Effector memory CD8-positive, alpha-beta T cell (primary cell): ENCODE measurements at regions not wholly inside any gene's neighbourhood (a gene's known extent, or its start where the extent isn't known, plus 50 kb on each side); places are given as distances from the start of the nearest gene placed in this dataset.

ENCODE experiments used
- ATAC-seq: fragments of 150-1000 bp; cut with Tn5 transposase; replicated peaks from 2 replicates; pipeline ENCODE4 v1.10.0; 2021; ENCODE audit warnings: mild to moderate bottlenecking, moderate library complexity
- DNase-seq, 3 experiments: peaks; one replicate each; pipeline ENCODE4 v3.0.0; 2021
- H3K27ac Mint-ChIP-seq, 2 donors: one replicate each; pipeline ENCODE4 v1.8.0; 2022; ENCODE audit warnings: mild to moderate bottlenecking in 2 of 2, mixed read lengths in 2 of 2, moderate library complexity in 2 of 2
- H3K27me3 Mint-ChIP-seq, 2 donors: one replicate each; pipeline ENCODE4 v1.8.0; 2022; ENCODE audit warnings: mixed read lengths in 2 of 2
- H3K36me3 Mint-ChIP-seq: one replicate; pipeline ENCODE4 v1.8.0; 2022; ENCODE audit warnings: mild to moderate bottlenecking, moderate library complexity, mixed read lengths; ENCODE audit not compliant: insufficient read depth
- H3K4me1 Mint-ChIP-seq, 2 donors: one replicate each; pipeline ENCODE4 v1.8.0; 2022; ENCODE audit warnings: low read depth in 2 of 2, mixed read lengths in 2 of 2
- H3K4me3 Mint-ChIP-seq, 2 donors: one replicate each; pipeline ENCODE4 v1.8.0; 2022; ENCODE audit warnings: mild to moderate bottlenecking in 2 of 2, mixed read lengths in 2 of 2, moderate library complexity in 2 of 2
- H3K9me3 Mint-ChIP-seq, 2 donors: one replicate each; pipeline ENCODE4 v1.8.0; 2022; ENCODE audit warnings: mixed read lengths in 2 of 2

GRCh38 chr7:47651355-47652317 lies 69.7 kb upstream of the TNS3 start:
- DNase-seq (no peak), ATAC-seq (no peak)
- no peak overlapping the region for H3K4me3 Mint-ChIP-seq
- no peaks in the 10 kb centered on the region for H3K27me3 Mint-ChIP-seq
- H3K36me3 Mint-ChIP-seq, result no peaks in the 10 kb centered on the region
- H3K4me1 Mint-ChIP-seq, result peaks cover 5% of the 10 kb centered on the region in 2 donors
- H3K9me3 Mint-ChIP-seq, result no peaks in the 10 kb centered on the region
- no peak overlapping the region for H3K27ac Mint-ChIP-seq

DNA sequence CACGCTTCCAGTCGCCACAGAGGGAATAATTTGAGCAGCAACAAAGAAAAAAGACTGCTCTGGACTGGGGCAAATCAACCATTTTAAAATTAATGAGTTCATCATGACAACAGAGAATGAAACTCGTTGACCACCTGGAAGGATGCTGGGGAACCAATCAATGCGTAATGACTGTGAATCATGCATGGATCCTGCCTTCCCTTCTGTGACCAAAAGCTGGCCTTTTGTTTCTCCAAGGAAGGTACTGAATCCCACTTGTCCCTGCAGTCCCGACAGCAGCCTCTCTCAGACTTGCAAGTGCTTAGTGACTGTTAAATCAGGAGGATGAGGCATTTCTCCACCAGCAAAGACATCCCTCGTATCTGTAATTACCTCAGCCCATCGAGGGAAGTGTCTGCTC lies 68.0 kb upstream of the TNS3 start:
- Mint-ChIP-seq H3K36me3 (no peaks in the 10 kb centered on the region), H3K27me3 (no peaks in the 10 kb centered on the region), H3K4me1 (peaks cover 5% of the 10 kb centered on the region in 2 donors), H3K9me3 (peaks cover 3 to 5% of the 10 kb centered on the region in 2 donors), H3K27ac (no peak overlapping the region), H3K4me3 (no peak overlapping the region)
- ATAC-seq (no peak), DNase-seq (no peak)

- DNase-seq (no peak), ATAC-seq (no peak)
- Mint-ChIP-seq H3K36me3 (no peaks in the 10 kb centered on the region), H3K27ac (no peak overlapping the region), H3K27me3 (no peaks in the 10 kb centered on the region), H3K4me3 (no peak overlapping the region), H3K9me3 (peaks cover 3 to 13% of the 10 kb centered on the region in 2 donors), H3K4me1 (peaks cover 5% of the 10 kb centered on the region in 2 donors)
Measured at GRCh38 chr7:47648275-47648925, 66.5 kb upstream of the TNS3 start.

DNA sequence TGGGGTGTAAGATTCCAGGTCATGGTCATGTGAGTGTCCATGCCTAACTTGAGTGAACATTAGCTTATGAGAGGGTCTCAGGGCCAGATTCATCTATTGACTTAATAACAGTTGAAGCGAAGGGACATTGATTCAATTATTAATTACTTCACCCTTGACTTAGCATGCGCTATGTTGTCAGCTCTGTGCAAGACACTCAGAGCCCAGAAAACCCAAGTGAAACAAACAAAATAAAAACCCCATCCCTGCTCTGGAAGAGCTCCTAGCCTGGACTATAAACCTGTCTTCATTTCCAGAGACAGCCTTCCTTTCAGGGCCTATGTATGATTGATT lies 66.0 kb upstream of the TNS3 start:
- H3K27ac Mint-ChIP-seq, result peak overlapping the region in 1 of 2 donors; percentile 15
- DNase-seq, result no peak

GRCh38 chr7:47647181-47647917 lies 65.4 kb upstream of the TNS3 start:
- DNase-seq (no peak), ATAC-seq (peak; percentile 19)
- Mint-ChIP-seq H3K27me3 (no peaks in the 10 kb centered on the region), H3K36me3 (no peaks in the 10 kb centered on the region), H3K4me1 (peaks cover 5% of the 10 kb centered on the region in 2 donors), H3K4me3 (no peak overlapping the region), H3K27ac (peak overlapping the region in 1 of 2 donors; percentile 15), H3K9me3 (peaks cover 3 to 14% of the 10 kb centered on the region in 2 donors)

More for the DNA sequence above, 66.0 kb upstream of the TNS3 start:
- H3K27me3 Mint-ChIP-seq, result no peaks in the 10 kb centered on the region
- H3K4me3 Mint-ChIP-seq, result no peak overlapping the region
- peaks cover 5% of the 10 kb centered on the region in 2 donors for H3K4me1 Mint-ChIP-seq
- no peak for ATAC-seq
- H3K9me3 Mint-ChIP-seq, result peaks cover 3 to 14% of the 10 kb centered on the region in 2 donors
- no peaks in the 10 kb centered on the region for H3K36me3 Mint-ChIP-seq

DNA sequence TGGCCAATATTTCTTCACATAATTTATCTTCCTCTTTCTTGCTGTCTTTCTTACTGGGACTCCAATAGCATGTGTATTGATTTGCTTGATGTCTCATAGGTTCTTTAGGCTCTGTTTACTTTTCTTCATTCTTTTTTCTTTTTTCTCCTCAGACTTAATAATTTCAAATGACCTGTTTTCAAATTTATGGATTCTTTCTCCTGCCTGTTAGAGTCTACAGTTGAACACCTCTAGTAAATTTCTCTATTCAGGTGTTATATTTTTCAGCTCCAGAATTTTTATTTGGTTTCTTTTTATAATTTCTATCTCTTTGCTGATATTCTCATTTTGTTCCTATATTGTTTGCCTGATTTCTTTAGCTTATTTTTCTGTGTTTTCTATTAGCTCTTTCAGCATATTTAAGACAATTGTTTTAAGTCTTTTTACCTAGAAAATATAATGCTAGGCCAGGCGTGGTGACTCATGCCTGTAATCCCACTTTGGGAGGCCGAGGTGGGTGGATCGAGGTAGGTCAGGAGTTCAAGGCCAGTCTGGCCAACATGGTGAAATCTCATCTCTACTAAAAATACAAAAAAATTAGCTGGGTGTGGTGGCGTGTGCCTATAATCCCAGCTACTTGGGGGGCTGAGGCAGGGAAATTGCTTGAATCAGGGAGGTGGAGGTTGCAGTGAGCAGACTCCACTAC lies 61.9 kb upstream of the TNS3 start:
- H3K27me3 Mint-ChIP-seq, result no peaks in the 10 kb centered on the region
- H3K4me3 Mint-ChIP-seq, result no peak overlapping the region
- no peaks in the 10 kb centered on the region for H3K36me3 Mint-ChIP-seq
- DNase-seq (no peak), ATAC-seq (no peak)
- H3K27ac Mint-ChIP-seq, result no peak overlapping the region
- peaks cover 5% of the 10 kb centered on the region in 2 donors for H3K4me1 Mint-ChIP-seq
- H3K9me3 Mint-ChIP-seq, result peaks cover 8 to 21% of the 10 kb centered on the region in 2 donors

GRCh38 chr7:47640265-47640664 lies 58.4 kb upstream of the TNS3 start:
- no peak for DNase-seq
- Mint-ChIP-seq H3K9me3 (peaks cover 11 to 19% of the 10 kb centered on the region in 2 donors), H3K27ac (no peak overlapping the region), H3K27me3 (no peaks in the 10 kb centered on the region), H3K4me1 (no peaks in the 10 kb centered on the region), H3K36me3 (peaks cover 4% of the 10 kb centered on the region), H3K4me3 (no peak overlapping the region)
- no peak for ATAC-seq

GRCh38 chr7:47639495-47640110 lies 57.7 kb upstream of the TNS3 start:
- peaks cover 4% of the 10 kb centered on the region for H3K36me3 Mint-ChIP-seq
- no peak overlapping the region for H3K27ac Mint-ChIP-seq
- no peaks in the 10 kb centered on the region for H3K4me1 Mint-ChIP-seq
- no peak for DNase-seq
- no peaks in the 10 kb centered on the region for H3K27me3 Mint-ChIP-seq
- no peak overlapping the region for H3K4me3 Mint-ChIP-seq
- H3K9me3 Mint-ChIP-seq, result peaks cover 8 to 14% of the 10 kb centered on the region in 2 donors
- ATAC-seq, result no peak

- no peak for DNase-seq
Measured at GRCh38 chr7:47638679-47639315, 56.9 kb upstream of the TNS3 start.

DNA sequence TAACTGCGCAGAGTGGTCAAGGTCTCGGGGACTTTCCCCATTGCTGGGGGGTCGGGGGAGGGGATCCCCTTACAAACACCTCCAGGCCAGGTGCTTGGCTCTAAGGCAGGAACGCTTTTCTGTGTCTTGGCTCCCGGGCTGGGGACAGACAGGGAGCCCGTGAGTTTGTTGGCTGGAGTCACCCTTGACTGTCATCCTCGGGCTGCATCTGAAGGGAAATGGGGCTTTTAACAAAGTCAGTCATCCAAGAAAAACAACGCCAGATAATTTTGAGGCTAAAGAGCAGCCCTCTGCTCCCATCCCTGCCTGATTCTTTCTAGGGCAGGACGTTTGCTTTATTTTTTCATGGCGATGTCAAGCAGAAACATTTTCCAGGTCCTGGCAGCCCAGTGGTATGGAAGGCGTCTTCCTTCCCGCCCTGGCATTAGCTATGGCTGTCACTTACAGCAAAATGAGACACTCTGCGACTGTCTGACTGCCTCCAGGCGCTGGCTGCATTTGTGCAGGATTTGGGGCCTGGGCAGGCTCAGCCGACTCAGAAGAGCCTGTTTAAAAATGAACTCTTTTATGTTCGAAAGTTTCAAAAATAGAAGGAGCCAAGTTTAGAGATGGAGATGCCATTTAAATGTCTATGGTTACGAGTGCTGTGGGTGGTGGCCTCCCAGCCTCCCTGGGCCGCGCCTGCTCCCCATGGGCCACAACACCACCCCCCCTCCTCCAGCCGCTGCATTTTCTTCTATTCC lies 54.7 kb upstream of the TNS3 start:
- ATAC-seq, result no peak
- DNase-seq, result no peak
- H3K27me3 Mint-ChIP-seq, result no peaks in the 10 kb centered on the region
- H3K4me1 Mint-ChIP-seq, result no peaks in the 10 kb centered on the region
- no peak overlapping the region for H3K27ac Mint-ChIP-seq
- peaks cover 8 to 10% of the 10 kb centered on the region in 2 donors for H3K9me3 Mint-ChIP-seq
- H3K4me3 Mint-ChIP-seq, result no peak overlapping the region
- H3K36me3 Mint-ChIP-seq, result peaks cover 4% of the 10 kb centered on the region

More at GRCh38 chr7:47638679-47639315, 56.9 kb upstream of the TNS3 start:
- H3K27me3 Mint-ChIP-seq, result no peaks in the 10 kb centered on the region
- no peak overlapping the region for H3K4me3 Mint-ChIP-seq
- H3K36me3 Mint-ChIP-seq, result peaks cover 4% of the 10 kb centered on the region
- H3K27ac Mint-ChIP-seq, result no peak overlapping the region
- H3K9me3 Mint-ChIP-seq, result peaks cover 8 to 11% of the 10 kb centered on the region in 2 donors
- no peak for ATAC-seq
- no peaks in the 10 kb centered on the region for H3K4me1 Mint-ChIP-seq

DNA sequence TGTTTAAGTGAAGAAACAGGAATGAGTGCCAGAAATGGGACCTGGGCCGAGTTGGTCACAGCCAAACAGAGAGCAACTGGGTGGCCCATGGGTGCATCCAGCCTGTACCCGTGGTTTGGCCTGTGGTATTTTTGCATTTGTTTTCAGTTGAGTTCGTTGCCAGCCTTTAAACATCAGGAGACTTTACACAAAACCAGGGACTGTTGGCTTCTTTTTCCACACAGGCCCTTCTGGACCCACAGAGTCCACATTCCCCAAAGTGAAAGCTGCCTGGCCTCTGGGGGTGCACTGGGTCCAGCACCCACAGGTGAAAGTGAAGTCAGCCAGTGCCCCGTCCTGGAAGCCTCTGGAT lies 54.1 kb upstream of the TNS3 start:
- no peaks in the 10 kb centered on the region for H3K4me1 Mint-ChIP-seq
- H3K36me3 Mint-ChIP-seq, result peaks cover 4% of the 10 kb centered on the region
- ATAC-seq (no peak), DNase-seq (no peak)
- H3K4me3 Mint-ChIP-seq, result no peak overlapping the region
- H3K27ac Mint-ChIP-seq, result no peak overlapping the region
- no peaks in the 10 kb centered on the region for H3K27me3 Mint-ChIP-seq
- H3K9me3 Mint-ChIP-seq, result peaks cover 8 to 12% of the 10 kb centered on the region in 2 donors
